ENCODE measurements at regions not wholly inside any gene's neighbourhood (a gene's known extent, or its start where the extent isn't known, plus 50 kb on each side); places are given as distances from the start of the nearest gene placed in this dataset.

GRCh38 chr11:13602844-13603243 lies 65.6 kb upstream of the FAR1 start:
- Histone ChIP-seq H3K4me1 (replicated peaks in 1 of 4; ENCODE audit: control insufficient read depth in 3 of 4, insufficient read depth in 4 of 4, low read length in 3 of 4) (no peaks in the 10 kb centered on the region), H3K79me1 (ENCODE audit: low read depth, low read length) (no peaks in the 10 kb centered on the region), H3K4ac (replicated peaks; ENCODE audit: insufficient read length, low read depth, low read length) (no peak overlapping the region), H3K18ac (ENCODE audit: extremely low read depth, low read length) (no peak overlapping the region), H2BK120ac (replicated peaks; ENCODE audit: low read depth, low read length) (no peak overlapping the region), H3K14ac (ENCODE audit: insufficient read length) (no peak overlapping the region), H2BK5ac (ENCODE audit: low read depth, low read length) (no peak overlapping the region), H2BK15ac (ENCODE audit: low read length) (no peak overlapping the region), H3K23ac (ENCODE audit: insufficient read length) (no peak overlapping the region), H3K56ac (replicated peaks; ENCODE audit: insufficient read length, low read depth, low read length) (no peak overlapping the region), H4K8ac (ENCODE audit: extremely low read depth, insufficient read depth, low read length) (no peak overlapping the region), H3K9ac (replicated peaks in 1 of 4; ENCODE audit: extremely low read depth in 1 of 4, low read depth in 3 of 4, low read length in 3 of 4) (no peak overlapping the region), H3K79me2 (ENCODE audit: control insufficient read depth in 1 of 2, insufficient read depth in 2 of 2, low read length in 2 of 2) (no peaks in the 10 kb centered on the region), H3K36me3 (ENCODE audit: control insufficient read depth in 2 of 4, insufficient read depth in 4 of 4, low read length in 3 of 4) (no peaks in the 10 kb centered on the region), H3K4me3 (ENCODE audit: extremely low read depth in 1 of 4, insufficient read depth in 2 of 4, low read depth in 3 of 4, low read length in 4 of 4) (no peak overlapping the region), H4K20me1 (replicated peaks in 1 of 2; ENCODE audit: control insufficient read depth in 1 of 2, insufficient read depth in 2 of 2, low read length in 2 of 2) (no peaks in the 10 kb centered on the region), H3K4me2 (ENCODE audit: insufficient read depth in 1 of 2, low read depth in 2 of 2, low read length in 2 of 2) (no peak overlapping the region), H2AFZ (ENCODE audit: low read length) (no peak overlapping the region), H2AK5ac (ENCODE audit: low read depth, low read length) (no peak overlapping the region), H3K9me3 (ENCODE audit: insufficient read depth in 2 of 2, low read depth in 1 of 2, low read length in 1 of 2) (no peaks in the 10 kb centered on the region), H3K27ac (ENCODE audit: low read depth, low read length) (no peak overlapping the region), H4K91ac (replicated peaks; ENCODE audit: insufficient read length, low read length) (no peak overlapping the region), H3K27me3 (replicated peaks in 1 of 4; ENCODE audit: control insufficient read depth in 3 of 4, extremely low read depth in 1 of 4, insufficient read depth in 3 of 4, low read length in 3 of 4) (no peaks in the 10 kb centered on the region), H2BK20ac (ENCODE audit: low read length) (no peak overlapping the region), H4K5ac (ENCODE audit: insufficient read length, low read depth, low read length) (no peak overlapping the region), H3K23me2 (ENCODE audit: low read depth, low read length) (peaks cover 6% of the 10 kb centered on the region; the same call in 1 of the 2 replicates), H2BK12ac (ENCODE audit: low read depth, low read length) (no peak overlapping the region)
- DNase-seq (ENCODE audit: low read depth in 1 of 2, low spot score in 2 of 2) (no peak), FAIRE-seq (no peak)
- POLR2A ChIA-PET (ENCODE audit: partially characterized antibody), result no interaction called here
- TF ChIP-seq CTCF (IDR thresholded peaks at IDR 0.05; ENCODE audit: control extremely low read depth in 1 of 3, insufficient read depth in 1 of 3, low read depth in 1 of 3, low read length in 3 of 3) (peak; percentile 31 to 59 (median 39); a peak in 3 of 4 replicates), MAX (IDR thresholded peaks at IDR 0.05) (no peak), RAD21 (IDR thresholded peaks at IDR 0.05 in 1 of 2, conservative IDR thresholded peaks at IDR 0.05 in 1 of 2; ENCODE audit: low read depth in 2 of 2, low read length in 2 of 2) (peak; percentile 41 to 53)
- CTCF ChIA-PET (ENCODE audit: partially characterized antibody), result interaction anchor here (1.1 to 1.7 kb wide), 4 partner anchors 8 to 116 kb away, joined by 4 to 6 read pairs (median 4); no protein-coding TSS in a partner anchor

Measured in H1 (cell line).